ENCODE measurements at regions not wholly inside any gene's neighbourhood (a gene's known extent, or its start where the extent isn't known, plus 50 kb on each side); places are given as distances from the start of the nearest gene placed in this dataset.

- TF ChIP-seq CTCF (IDR thresholded peaks at IDR 0.05), result no peak
- no peak for TF ChIP-seq YY1 (IDR thresholded peaks at IDR 0.05; ENCODE audit: low read depth)
- TF ChIP-seq GABPA (IDR thresholded peaks at IDR 0.05; ENCODE audit: low read depth), result no peak
- no peak for TF ChIP-seq NRF1 (IDR thresholded peaks at IDR 0.05; ENCODE audit: low read depth, low read length)
- TF ChIP-seq EP300 (IDR thresholded peaks at IDR 0.05; ENCODE audit: borderline replicate concordance in 1 of 2, low read depth in 1 of 2, low read length in 1 of 2), result no peak
Measured at GRCh38 chr1:230518511-230518910, 92.4 kb upstream of the PGBD5 start (continued).

DNA sequence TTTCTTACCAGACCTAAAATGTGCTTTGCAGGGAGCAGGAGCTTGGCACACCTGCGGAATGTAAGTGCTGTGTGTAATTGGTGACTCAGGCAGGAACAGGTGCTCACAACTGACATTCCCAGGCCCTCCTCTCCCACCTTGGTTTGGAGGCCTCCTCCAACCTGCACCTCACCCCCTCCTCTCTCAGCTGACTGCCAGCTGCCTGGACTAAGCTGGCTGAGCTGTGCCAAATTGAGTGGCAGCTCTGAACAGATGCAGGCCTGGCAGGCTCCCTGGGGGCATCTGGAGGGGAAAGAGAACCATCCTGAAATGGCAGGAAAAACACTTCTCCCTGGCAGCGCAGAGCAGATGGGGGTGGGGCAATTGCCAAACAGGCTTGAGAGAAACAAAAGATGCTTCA, 91.7 kb upstream of the PGBD5 start:
- CTCF ChIA-PET, result interaction anchor here (0.8 kb wide), 1 partner anchor 280 kb away, joined by 3 read pairs; no protein-coding TSS in a partner anchor
- H3K9me3 ChIP-seq, result no peaks in the 10 kb centered on the region; the same call in 1 of the 2 replicates
- POLR2A ChIA-PET, result no interaction called here
- peaks cover 0 to 17% of the 10 kb centered on the region in 2 experiments; a peak in 1 of 4 replicates for H3K4me1 ChIP-seq (ENCODE audit: control insufficient read depth in 1 of 2, insufficient read depth in 2 of 2, low read depth in 1 of 2, low read length in 1 of 2)
- peak; percentile 61 for DNase-seq
- H3K9me2 ChIP-seq, result no peaks in the 10 kb centered on the region
- H3K27me3 ChIP-seq (ENCODE audit: insufficient read depth), result no peaks in the 10 kb centered on the region
- H3K27ac ChIP-seq (ENCODE audit: low read depth in 2 of 2, low read length in 1 of 2), result peak overlapping the region in 1 of 2 experiments; percentile 70; a peak in 2 of 4 replicates
- 32% methylated on average over 2 of the region's 2 CpGs for WGBS (ENCODE audit: low lambda C conversion rate)
- H2AFZ ChIP-seq (ENCODE audit: low read depth), result no peak overlapping the region
- no peaks in the 10 kb centered on the region for H4K20me1 ChIP-seq (ENCODE audit: insufficient read depth)
- H3K9ac ChIP-seq, result no peak overlapping the region
- TF ChIP-seq RCOR1 (IDR thresholded peaks at IDR 0.05; ENCODE audit: low read length), result peak; percentile 49; the same call in 1 of the 2 replicates
- TF ChIP-seq NRF1 (IDR thresholded peaks at IDR 0.05; ENCODE audit: low read depth, low read length), result no peak
- TF ChIP-seq CHD2 (IDR thresholded peaks at IDR 0.05; ENCODE audit: low read length, partially characterized antibody), result peak; percentile 77
- TF ChIP-seq SMC3 (IDR thresholded peaks at IDR 0.05; ENCODE audit: low read depth, low read length), result no peak
- no peak for TF ChIP-seq TAF1 (IDR thresholded peaks at IDR 0.05; ENCODE audit: borderline replicate concordance, low read depth, low read length)
- TF ChIP-seq ZBTB33 (IDR thresholded peaks at IDR 0.05; ENCODE audit: borderline replicate concordance, low read depth), result no peak
- TF ChIP-seq EP300 (IDR thresholded peaks at IDR 0.05; ENCODE audit: borderline replicate concordance in 1 of 2, low read depth in 1 of 2, low read length in 1 of 2), result peak in 1 of 2 experiments; percentile 69; a peak in 1 of 4 replicates
- TF ChIP-seq RAD21 (IDR thresholded peaks at IDR 0.05; ENCODE audit: low read length), result peak; percentile 28
- TF ChIP-seq FOXJ3 (CRISPR knock-in tag; IDR thresholded peaks at IDR 0.05), result peak; percentile 56; the same call in 1 of the 2 replicates
- TF ChIP-seq EZH2phosphoT487 (IDR thresholded peaks at IDR 0.05; ENCODE audit: borderline replicate concordance, low read depth), result no peak
- no peaks in the 10 kb centered on the region for H3K79me2 ChIP-seq (ENCODE audit: insufficient read depth)
- no peak overlapping the region for H3K4me2 ChIP-seq
- no peak overlapping the region for H3K4me3 ChIP-seq (ENCODE audit: low read depth in 2 of 2, low read length in 1 of 2)
- H3F3A ChIP-seq (replicated peaks; ENCODE audit: insufficient read depth), result no peaks in the 10 kb centered on the region
- H3K36me3 ChIP-seq (replicated peaks in 1 of 2; ENCODE audit: control insufficient read depth in 1 of 2, insufficient read depth in 2 of 2, low read length in 1 of 2), result no peaks in the 10 kb centered on the region
